HL-60 (cell line): ENCODE measurements at regions not wholly inside any gene's neighbourhood (a gene's known extent, or its start where the extent isn't known, plus 50 kb on each side); places are given as distances from the start of the nearest gene placed in this dataset.

Source experiments
- DNase-seq, 2 experiments: peaks; one replicate each; pipeline ENCODE4 v3.0.0-alpha.2; 2010 to 2020; ENCODE audit warnings: low read depth in 1 of 2, low spot score in 1 of 2
- H3K27ac ChIP-seq: fragments of 250-450 bp; sonication (Bioruptor Pico); replicated peaks from 2 replicates; pipeline ENCODE4 v1.5.1; 2020; ENCODE audit warnings: mild to moderate bottlenecking, moderate library complexity
- H3K27me3 ChIP-seq: fragments of 250-450 bp; sonication (Bioruptor Pico); 2 replicates; pipeline ENCODE4 v1.5.1; 2021; ENCODE audit warnings: mild to moderate bottlenecking, moderate library complexity; ENCODE audit not compliant: insufficient read depth, poor library complexity, severe bottlenecking
- H3K4me3 ChIP-seq: replicated peaks from 2 replicates; pipeline ENCODE4 v1.5.1; 2011; ENCODE audit warnings: mild to moderate bottlenecking, control low read depth, low read length; ENCODE audit not compliant: insufficient read depth
- CTCF ChIP-seq: IDR thresholded peaks from one replicate; pipeline ENCODE4 v1.5.1; 2011; ENCODE audit warnings: low read length, control low read depth, inconsistent platforms; ENCODE audit not compliant: insufficient read depth
- GABPA ChIP-seq: IDR thresholded peaks from 2 replicates; pipeline ENCODE4 v1.6.1; 2012; ENCODE audit warnings: low read depth
- POLR2AphosphoS5 ChIP-seq: IDR thresholded peaks from 2 replicates; pipeline ENCODE4 v1.6.1; 2012; ENCODE audit warnings: low read depth
- REST ChIP-seq: IDR thresholded peaks from 2 replicates; pipeline ENCODE4 v1.6.1; 2012; ENCODE audit warnings: low read depth; ENCODE audit not compliant: insufficient replicate concordance
- SPI1 ChIP-seq: IDR thresholded peaks from 2 replicates; pipeline ENCODE4 v1.6.1; 2012; ENCODE audit warnings: low read depth, mild to moderate bottlenecking, borderline replicate concordance

GRCh38 chr4:144296941-144297340 is 156.4 kb upstream of the GYPA start:
- no peak for TF ChIP-seq SPI1
- TF ChIP-seq REST: no peak
- no peak for TF ChIP-seq CTCF
- no peak for TF ChIP-seq POLR2AphosphoS5
- TF ChIP-seq GABPA: no peak
- no peak for DNase-seq

GRCh38 chr4:144298519-144298918 is 158.0 kb upstream of the GYPA start:
- no peak for DNase-seq

More at GRCh38 chr4:144296941-144297340, 156.4 kb upstream of the GYPA start:
- no peak overlapping the region for H3K4me3 ChIP-seq
- H3K27me3 ChIP-seq: no peaks in the 10 kb centered on the region
- no peak overlapping the region for H3K27ac ChIP-seq

GRCh38 chr4:144300616-144301015 is 160.1 kb upstream of the GYPA start:
- H3K4me3 ChIP-seq: no peak overlapping the region
- H3K27ac ChIP-seq: no peak overlapping the region
- DNase-seq: no peak
- no peaks in the 10 kb centered on the region for H3K27me3 ChIP-seq
- TF ChIP-seq GABPA (no peak), CTCF (no peak), SPI1 (no peak), REST (no peak), POLR2AphosphoS5 (no peak)

More at GRCh38 chr4:144298519-144298918, 158.0 kb upstream of the GYPA start:
- H3K4me3 ChIP-seq: no peak overlapping the region
- TF ChIP-seq CTCF (no peak), REST (no peak), POLR2AphosphoS5 (no peak), SPI1 (no peak), GABPA (no peak)
- no peak overlapping the region for H3K27ac ChIP-seq
- no peaks in the 10 kb centered on the region for H3K27me3 ChIP-seq
